ENCODE measurements at regions not wholly inside any gene's neighbourhood (a gene's known extent, or its start where the extent isn't known, plus 50 kb on each side); places are given as distances from the start of the nearest gene placed in this dataset.

DNA sequence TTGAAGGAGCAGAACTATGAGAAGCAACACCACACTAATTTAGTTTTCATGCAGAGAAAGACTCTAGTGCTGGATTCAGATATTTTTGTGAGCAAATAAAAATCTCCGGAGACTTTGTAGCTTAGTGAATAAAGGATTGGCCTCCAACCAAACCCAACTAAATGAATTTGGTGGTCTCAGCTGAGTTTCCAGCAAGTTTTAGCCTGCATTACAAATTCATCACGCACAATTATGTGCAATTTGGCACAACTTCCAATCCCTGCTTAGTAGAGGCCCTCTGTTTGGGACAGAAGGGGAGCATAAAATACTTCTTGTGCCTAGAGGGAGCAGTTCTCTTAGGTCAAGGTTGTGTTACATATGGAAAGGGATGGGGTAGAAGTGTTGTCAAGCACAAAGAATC lies 112.3 kb upstream of the ADAMTSL1 start:
- DNase-seq (ENCODE audit: low read depth in 2 of 2), result no peak
- no peak overlapping the region for H3K4me3 ChIP-seq (replicated peaks in 1 of 2; ENCODE audit: low read depth in 2 of 2, low read length in 2 of 2)
- TF ChIP-seq, protein P1, sequence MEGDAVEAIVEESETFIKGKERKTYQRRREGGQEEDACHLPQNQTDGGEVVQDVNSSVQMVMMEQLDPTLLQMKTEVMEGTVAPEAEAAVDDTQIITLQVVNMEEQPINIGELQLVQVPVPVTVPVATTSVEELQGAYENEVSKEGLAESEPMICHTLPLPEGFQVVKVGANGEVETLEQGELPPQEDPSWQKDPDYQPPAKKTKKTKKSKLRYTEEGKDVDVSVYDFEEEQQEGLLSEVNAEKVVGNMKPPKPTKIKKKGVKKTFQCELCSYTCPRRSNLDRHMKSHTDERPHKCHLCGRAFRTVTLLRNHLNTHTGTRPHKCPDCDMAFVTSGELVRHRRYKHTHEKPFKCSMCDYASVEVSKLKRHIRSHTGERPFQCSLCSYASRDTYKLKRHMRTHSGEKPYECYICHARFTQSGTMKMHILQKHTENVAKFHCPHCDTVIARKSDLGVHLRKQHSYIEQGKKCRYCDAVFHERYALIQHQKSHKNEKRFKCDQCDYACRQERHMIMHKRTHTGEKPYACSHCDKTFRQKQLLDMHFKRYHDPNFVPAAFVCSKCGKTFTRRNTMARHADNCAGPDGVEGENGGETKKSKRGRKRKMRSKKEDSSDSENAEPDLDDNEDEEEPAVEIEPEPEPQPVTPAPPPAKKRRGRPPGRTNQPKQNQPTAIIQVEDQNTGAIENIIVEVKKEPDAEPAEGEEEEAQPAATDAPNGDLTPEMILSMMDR (IDR thresholded peaks at IDR 0.05; ENCODE audit: low read depth, low read length), result no peak

DNA sequence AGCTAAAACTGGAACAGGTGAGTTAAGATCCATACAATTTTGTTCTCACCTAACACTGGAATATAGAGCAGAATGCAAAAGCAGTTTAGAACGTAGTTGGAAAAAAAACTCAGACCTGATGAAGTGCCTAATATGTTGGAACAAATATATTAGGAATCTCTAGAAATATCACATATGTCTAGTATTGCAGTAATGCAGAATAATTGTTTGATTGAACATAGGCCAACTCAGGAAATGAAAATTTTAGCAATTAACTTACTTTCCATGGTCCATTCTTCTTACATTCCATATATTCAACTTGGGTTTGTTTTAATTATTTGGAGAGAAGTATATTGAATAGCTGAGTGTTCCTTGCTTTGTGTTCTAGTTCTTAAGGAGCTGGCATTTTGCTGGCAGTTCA lies 111.8 kb upstream of the ADAMTSL1 start:
- no peak for DNase-seq (ENCODE audit: low read depth in 2 of 2)
- TF ChIP-seq, protein P1 (IDR thresholded peaks at IDR 0.05; ENCODE audit: low read depth, low read length), result no peak
- no peak overlapping the region for H3K4me3 ChIP-seq (replicated peaks in 1 of 2; ENCODE audit: low read depth in 2 of 2, low read length in 2 of 2)

DNA sequence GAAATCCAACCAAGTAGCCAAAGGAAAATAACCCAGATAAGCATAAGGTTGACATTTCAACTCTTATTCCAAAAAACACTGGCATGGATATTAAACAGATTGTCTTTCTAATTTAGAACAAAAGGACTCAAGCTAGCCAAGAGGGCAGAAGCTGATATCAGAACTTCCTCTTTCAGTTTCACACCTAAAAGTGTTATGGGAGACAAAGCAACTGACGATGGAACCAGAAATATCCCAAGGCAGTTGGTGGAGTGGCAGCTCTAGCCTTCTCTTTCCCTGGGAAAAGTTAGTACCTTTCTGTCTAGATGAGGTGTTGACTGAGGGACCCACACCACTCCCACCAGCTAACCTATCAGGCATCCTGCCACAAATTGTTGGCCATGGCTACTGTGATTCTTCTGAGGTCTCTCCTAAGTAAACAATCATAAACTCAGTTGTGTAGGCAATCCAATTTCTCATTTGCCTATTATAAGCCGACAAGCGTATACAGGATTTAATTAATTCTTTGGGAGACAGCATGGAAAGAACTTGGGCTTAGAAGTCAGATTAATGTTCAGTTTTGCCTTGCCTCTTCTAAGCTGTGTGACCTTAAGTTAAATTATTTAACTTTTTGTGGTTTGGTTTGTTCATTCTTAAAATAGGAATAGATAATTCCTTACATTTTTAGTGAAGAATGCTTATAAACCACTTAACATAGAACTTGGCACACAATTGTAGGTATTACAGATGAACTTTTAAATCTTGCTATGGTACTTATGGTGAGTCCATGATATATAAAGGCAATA lies 110.9 kb upstream of the ADAMTSL1 start:
- TF ChIP-seq, protein P1 (IDR thresholded peaks at IDR 0.05; ENCODE audit: low read depth, low read length), result no peak
- DNase-seq (ENCODE audit: low read depth in 2 of 2), result peak; percentile 35 to 58
- H3K4me3 ChIP-seq (replicated peaks in 1 of 2; ENCODE audit: low read depth in 2 of 2, low read length in 2 of 2), result no peak overlapping the region

DNA sequence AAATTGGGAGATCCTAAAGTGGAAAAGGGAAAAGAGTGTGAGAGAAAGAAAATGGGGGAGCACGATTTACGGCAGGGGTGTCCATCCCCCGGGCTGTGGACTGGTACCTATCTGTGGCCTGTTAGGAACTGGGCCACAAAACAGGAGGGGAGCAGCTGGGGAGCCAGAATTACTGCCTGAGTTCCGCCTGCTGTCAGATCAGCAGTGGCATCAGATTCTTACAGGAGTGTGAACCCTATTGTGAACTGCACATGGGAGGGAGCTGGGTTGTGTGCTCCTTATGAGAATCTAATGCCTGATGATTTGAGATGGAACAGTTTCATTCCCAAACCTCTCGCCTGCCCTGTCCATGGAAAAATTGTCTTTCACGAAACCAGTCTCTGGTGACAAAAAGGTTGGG lies 108.3 kb upstream of the ADAMTSL1 start:
- no peak overlapping the region for H3K4me3 ChIP-seq (replicated peaks in 1 of 2; ENCODE audit: low read depth in 2 of 2, low read length in 2 of 2)
- DNase-seq (ENCODE audit: low read depth in 2 of 2), result no peak
- TF ChIP-seq, protein P1 (IDR thresholded peaks at IDR 0.05; ENCODE audit: low read depth, low read length), result no peak

DNA sequence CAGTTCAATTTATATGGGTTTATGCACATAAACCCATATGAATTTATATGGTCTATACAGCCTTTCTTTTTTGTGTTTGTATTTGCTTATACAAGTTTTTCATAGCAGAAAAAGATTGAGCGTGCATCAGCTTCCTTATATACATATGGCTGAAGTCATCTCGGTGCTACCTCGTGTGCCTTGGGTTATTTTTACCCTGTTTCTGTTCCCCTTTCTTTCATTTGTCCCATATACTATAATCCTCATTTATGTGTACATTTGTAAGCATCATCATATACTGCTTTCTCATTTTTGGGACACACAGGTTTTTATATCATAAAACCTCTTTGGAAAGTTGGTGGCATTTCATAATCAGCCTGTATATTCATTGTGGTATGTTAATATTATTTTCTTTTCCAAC lies 107.8 kb upstream of the ADAMTSL1 start:
- TF ChIP-seq, protein P1 (IDR thresholded peaks at IDR 0.05; ENCODE audit: low read depth, low read length), result no peak
- H3K4me3 ChIP-seq (replicated peaks in 1 of 2; ENCODE audit: low read depth in 2 of 2, low read length in 2 of 2), result no peak overlapping the region
- no peak for DNase-seq (ENCODE audit: low read depth in 2 of 2)

DNA sequence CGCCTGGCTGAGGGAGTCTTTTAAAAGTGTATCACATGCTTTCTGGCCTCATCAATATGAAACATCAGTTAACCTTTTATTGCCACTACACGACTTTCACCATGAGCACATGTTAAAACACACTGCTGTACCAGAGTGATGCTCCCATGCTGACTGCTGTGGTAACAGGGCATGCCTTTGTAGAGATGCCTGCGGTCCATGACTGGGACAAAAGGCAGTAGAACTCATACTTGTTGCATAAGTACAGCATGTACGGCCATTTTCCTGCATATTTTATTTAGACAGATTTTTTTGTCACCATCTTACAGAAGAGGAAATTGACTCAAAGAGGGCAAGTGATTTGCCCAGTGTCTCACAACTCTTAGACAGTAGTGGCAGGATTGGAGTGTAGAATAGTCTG lies 105.7 kb upstream of the ADAMTSL1 start:
- TF ChIP-seq, protein P1 (IDR thresholded peaks at IDR 0.05; ENCODE audit: low read depth, low read length), result no peak
- DNase-seq (ENCODE audit: low read depth in 2 of 2), result peak in 1 of 2 donors; percentile 55

DNA sequence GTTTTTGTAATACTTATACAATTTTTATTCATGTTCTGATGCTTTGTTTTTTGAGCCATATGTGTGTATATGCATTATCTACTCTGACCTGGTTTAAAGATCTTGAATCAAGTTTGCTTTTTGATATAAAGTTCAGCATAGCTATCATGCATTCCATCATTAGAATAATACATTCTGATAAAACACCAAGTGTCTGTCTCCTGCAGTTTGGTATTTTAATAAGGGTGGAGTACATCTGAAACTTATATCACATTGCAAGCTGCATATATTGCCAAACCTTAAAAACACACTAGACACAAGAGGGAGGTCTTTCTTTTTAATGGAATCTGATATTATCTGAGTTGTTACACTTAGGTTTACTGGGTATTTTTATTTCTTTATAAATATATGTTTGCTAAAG lies 102.8 kb upstream of the ADAMTSL1 start:
- TF ChIP-seq, protein P1 (IDR thresholded peaks at IDR 0.05; ENCODE audit: low read depth, low read length), result no peak
- DNase-seq (ENCODE audit: low read depth in 2 of 2), result no peak
- H3K4me3 ChIP-seq (replicated peaks in 1 of 2; ENCODE audit: low read depth in 2 of 2, low read length in 2 of 2), result no peak overlapping the region

More for the DNA sequence above, 105.7 kb upstream of the ADAMTSL1 start:
- no peak overlapping the region for H3K4me3 ChIP-seq (replicated peaks in 1 of 2; ENCODE audit: low read depth in 2 of 2, low read length in 2 of 2)
